GM19240 (cell line): ENCODE measurements at regions not wholly inside any gene's neighbourhood (a gene's known extent, or its start where the extent isn't known, plus 50 kb on each side); places are given as distances from the start of the nearest gene placed in this dataset.
"Not testable (repeated sequence)": the region's sequence is repeated elsewhere in the genome, so short reads cannot be mapped to it uniquely, and the experiment has no call there.

Experiments used
- DNase-seq: peaks from one replicate; pipeline ENCODE4 v3.0.0; 2011; ENCODE audit warnings: low spot score; ENCODE audit not compliant: insufficient read length

DNA sequence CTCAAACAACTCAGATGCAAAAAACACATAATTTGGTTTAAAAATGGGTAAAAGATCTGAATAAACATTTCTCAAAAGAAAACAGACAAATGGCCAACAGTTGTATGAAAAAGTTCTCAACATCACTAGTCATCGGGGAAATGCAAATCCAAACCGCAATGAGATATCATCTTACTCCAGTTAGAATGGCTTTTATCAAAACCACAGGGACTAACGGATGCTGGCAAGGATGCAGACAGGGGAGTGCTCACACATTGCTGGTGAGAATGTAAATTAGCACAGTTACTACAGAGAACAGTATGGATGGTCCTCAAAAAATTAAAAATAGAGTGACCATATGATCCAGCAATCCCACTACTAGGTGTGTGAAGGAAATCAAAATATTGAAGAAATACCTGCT, 589.1 kb upstream of the ADAMTS16 start:
- no peak for DNase-seq

DNA sequence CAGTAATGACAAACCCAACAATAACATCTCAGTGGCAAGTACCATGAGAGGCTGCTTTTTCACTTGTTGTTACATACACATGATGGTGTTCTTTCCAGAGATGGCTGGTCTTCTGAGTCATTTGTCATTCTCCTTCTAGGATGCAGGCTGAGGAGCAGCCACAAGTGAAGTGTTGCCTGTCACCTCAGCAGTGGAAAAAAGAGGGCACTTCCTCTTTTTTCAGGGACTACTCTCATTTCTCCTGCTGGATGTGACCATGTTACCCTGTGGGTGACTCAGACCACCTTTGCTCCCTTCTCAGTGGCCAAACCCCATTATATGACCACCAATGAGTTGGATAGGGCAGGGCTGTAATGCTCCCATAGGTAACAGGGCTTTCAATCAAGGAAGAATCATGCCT, 587.0 kb upstream of the ADAMTS16 start:
- DNase-seq: no peak

DNA sequence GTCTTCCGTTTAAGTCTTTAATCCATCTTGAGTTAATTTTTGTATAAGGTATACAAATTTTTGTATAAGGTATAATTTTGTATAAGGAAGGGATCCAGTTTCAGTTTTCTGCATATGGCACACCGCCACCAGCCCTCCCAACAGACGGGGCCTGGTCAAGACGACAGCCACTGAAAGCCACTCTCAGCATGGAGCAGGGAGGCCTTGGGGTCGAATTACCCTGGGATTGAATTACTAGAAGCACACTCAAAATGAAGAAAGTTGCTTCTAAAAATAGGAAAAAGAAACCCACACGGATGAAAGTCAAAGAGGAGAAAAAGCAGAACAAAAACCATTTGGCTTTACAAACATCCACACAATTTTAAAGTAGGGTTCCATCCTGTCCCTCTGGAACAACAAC, 586.2 kb upstream of the ADAMTS16 start:
- no peak for DNase-seq

- no peak for DNase-seq
These were observed 584.3 kb upstream of the ADAMTS16 start for GRCh38 chr5:4555725-4556285.

DNA sequence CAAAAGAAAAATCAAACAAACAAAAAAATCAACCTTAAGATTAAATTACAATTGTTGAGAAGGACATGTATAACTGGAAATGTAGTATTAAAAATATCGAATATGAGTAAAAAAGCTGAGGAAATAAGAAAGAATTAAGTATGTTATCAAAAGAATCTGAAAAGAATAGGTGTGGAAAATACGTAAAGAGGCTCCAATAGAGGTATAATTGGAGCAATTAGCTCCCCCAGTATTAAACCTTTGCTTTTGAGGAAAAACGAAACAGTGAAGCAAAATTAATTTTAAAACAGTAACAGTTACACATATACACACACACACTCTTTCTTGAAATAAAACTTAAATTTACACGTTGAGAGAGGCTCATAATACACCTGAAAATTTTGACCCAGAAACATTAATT, 578.7 kb upstream of the ADAMTS16 start:
- DNase-seq: no peak

GRCh38 chr5:4563400-4563799, 576.7 kb upstream of the ADAMTS16 start:
- no peak for DNase-seq

GRCh38 chr5:4570047-4570995, 569.8 kb upstream of the ADAMTS16 start:
- no peak for DNase-seq

- no peak for DNase-seq
These were observed 568.7 kb upstream of the ADAMTS16 start for GRCh38 chr5:4571248-4571948.

- no peak for DNase-seq
These were observed 567.6 kb upstream of the ADAMTS16 start for GRCh38 chr5:4572311-4573100.

DNA sequence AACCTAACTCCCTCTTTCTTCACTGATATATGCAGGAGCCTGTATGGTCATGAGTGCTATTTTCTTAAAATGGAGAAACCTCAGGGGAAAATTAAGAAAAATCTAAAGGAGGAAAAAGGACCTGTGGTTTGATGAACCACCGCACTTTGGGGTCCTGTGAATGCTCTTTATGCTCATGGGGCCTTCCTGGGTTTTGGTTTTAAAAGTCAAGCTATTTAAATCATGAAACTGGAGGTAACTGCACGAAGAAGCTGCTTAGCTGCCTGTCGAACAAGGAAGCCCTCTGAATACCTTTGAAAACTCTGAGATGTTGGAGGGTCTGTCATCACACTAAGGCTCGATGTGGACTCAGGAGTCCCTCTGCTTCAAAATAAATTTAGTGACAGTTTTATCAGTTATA, 564.5 kb upstream of the ADAMTS16 start:
- no peak for DNase-seq

GRCh38 chr5:4576161-4576748, 563.9 kb upstream of the ADAMTS16 start:
- no peak for DNase-seq

- DNase-seq: no peak
These were observed 563.2 kb upstream of the ADAMTS16 start for GRCh38 chr5:4576908-4577307.

DNA sequence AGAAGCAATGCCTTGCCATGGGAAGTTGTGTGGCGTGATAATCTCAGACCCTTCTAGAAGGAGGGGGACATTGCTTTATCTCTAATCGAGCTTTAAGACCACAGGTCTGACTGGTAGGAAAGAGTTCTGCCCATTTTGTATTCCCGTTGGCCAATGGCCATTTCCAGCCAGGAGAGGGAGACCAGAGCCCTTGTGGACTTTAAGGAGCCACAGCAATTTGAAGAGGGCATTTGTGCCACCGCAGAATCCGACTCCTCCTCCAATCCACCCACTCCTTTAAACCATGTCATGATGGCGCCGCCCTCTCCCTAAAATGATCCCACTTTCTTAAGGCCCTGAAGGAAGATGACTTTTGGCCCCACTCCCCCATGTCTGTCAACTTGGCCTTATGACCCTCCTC, 560.5 kb upstream of the ADAMTS16 start:
- DNase-seq: no peak

DNA sequence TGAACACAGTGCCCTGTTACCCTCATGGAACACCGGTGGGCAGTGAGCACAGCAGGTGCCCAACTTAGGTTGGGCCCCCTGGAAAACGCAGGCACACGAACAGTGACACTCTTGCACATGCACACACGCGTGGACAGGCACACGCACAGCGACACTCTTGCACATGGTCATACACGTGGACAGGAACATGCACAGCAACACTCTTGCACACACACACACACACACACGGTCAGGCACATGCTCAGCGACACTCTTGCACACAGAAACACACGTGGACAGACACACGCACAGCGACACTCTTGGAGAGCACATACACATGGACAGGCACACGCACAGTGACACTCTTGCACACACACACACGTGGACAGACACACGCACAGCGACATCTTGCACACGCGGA, 559.4 kb upstream of the ADAMTS16 start:
- DNase-seq: no peak

GRCh38 chr5:4581289-4581688, 558.8 kb upstream of the ADAMTS16 start:
- no peak for DNase-seq

GRCh38 chr5:4584982-4585381, 555.1 kb upstream of the ADAMTS16 start:
- no peak for DNase-seq

DNA sequence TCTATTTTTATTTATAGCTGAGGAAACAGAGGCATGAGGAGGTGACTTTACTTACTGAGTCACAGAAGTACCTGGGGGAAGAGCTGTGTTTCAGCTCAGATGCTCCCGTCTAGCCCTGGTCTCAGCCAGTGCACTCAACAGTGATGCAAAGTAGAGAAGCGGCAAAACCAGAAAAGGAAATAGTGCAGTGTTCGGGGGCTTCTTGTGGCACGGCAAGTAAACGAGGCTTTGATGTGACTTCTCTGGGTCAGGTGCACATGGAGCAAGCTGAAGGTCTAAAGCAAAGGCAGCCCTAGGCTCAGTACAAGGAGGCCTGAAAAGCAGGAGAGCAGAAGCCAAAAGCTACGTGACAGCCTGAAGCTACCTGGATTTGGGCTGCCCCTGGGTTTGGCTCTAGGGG, 526.7 kb upstream of the ADAMTS16 start:
- no peak for DNase-seq

- no peak for DNase-seq
These were observed 526.0 kb upstream of the ADAMTS16 start for GRCh38 chr5:4614088-4614487.

GRCh38 chr5:4615369-4615768, 524.8 kb upstream of the ADAMTS16 start:
- not testable (repeated sequence) for DNase-seq

- DNase-seq: no peak
These were observed 514.8 kb upstream of the ADAMTS16 start for GRCh38 chr5:4625206-4625896.

DNA sequence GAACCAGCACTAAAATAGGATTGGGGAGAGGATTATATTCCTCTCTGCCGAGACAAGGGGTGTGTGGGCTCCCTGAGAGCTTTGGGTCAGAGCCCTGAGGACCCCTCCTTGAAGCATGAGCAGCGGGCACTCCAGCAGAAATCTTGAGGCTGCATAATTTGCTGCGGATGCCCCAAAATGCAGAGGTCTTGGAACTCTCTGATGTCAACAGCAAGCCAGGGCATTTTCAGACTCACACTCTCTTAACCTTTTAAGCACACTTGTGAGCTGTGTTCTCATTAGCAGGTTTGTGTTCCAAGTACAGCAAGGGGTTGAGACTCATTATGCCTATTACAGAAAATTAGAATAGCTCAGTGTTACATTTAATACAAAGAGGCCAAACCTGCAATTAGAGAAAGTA, 513.0 kb upstream of the ADAMTS16 start:
- DNase-seq: no peak
